H1 (cell line): ENCODE measurements at regions not wholly inside any gene's neighbourhood (a gene's known extent, or its start where the extent isn't known, plus 50 kb on each side); places are given as distances from the start of the nearest gene placed in this dataset.

Experiments used
- CTCF ChIA-PET: fragments of 300-600 bp; sonication (Branson Sonifier 250); formaldehyde crosslinking; loops from one replicate; lab custom pipeline; 2021; ENCODE audit not compliant: partially characterized antibody; lab: Charles Lee
- POLR2A ChIA-PET: fragments of 300-600 bp; sonication (Branson Sonifier 250); formaldehyde crosslinking; loops from one replicate; lab custom pipeline; 2021; ENCODE audit warnings: inconsistent platforms; ENCODE audit not compliant: partially characterized antibody; lab: Charles Lee
- DNase-seq, 2 experiments: peaks; one replicate each; pipeline versions ENCODE4 v3.0.0 to v3.0.0-alpha.2; 2010 to 2022; ENCODE audit warnings: low spot score in 2 of 2, low read depth in 1 of 2, mixed read lengths in 1 of 2
- FAIRE-seq: peaks from 2 replicates; lab custom pipeline; 2011; peaks lifted over from hg19 to GRCh38; lab: Jason Lieb, UNC
- H2AFZ ChIP-seq: 2 replicates; pipeline ENCODE4 v1.8.1; 2012; ENCODE audit warnings: low read length, inconsistent platforms
- H2AK5ac ChIP-seq: 2 replicates; pipeline ENCODE4 v1.6.1; 2013; ENCODE audit warnings: low read depth, low read length
- H2BK120ac ChIP-seq: replicated peaks from 2 replicates; pipeline ENCODE3; 2013; ENCODE audit warnings: low read depth, low read length, inconsistent platforms
- H2BK12ac ChIP-seq: 2 replicates; pipeline ENCODE4 v1.6.1; 2013; ENCODE audit warnings: low read depth, low read length
- H2BK15ac ChIP-seq: 2 replicates; pipeline ENCODE4 v1.6.1; 2013; ENCODE audit warnings: low read length
- H2BK20ac ChIP-seq: 2 replicates; pipeline ENCODE4 v1.6.1; 2013; ENCODE audit warnings: low read length
- H2BK5ac ChIP-seq: 2 replicates; pipeline ENCODE4 v1.6.1; 2013; ENCODE audit warnings: low read depth, low read length
- H3K14ac ChIP-seq: 2 replicates; pipeline ENCODE4 v1.6.1; 2013; ENCODE audit warnings: inconsistent platforms; ENCODE audit not compliant: insufficient read length
- H3K18ac ChIP-seq: 2 replicates; pipeline ENCODE4 v1.6.1; 2013; ENCODE audit warnings: low read length; ENCODE audit errors: extremely low read depth
- H3K23ac ChIP-seq: 2 replicates; pipeline ENCODE4 v1.6.1; 2013; ENCODE audit warnings: inconsistent platforms; ENCODE audit not compliant: insufficient read length
- H3K23me2 ChIP-seq: 2 replicates; pipeline ENCODE4 v1.6.1; 2013; ENCODE audit warnings: low read depth, low read length
- H3K27ac ChIP-seq: 2 replicates; pipeline ENCODE4 v1.6.1; 2011; ENCODE audit warnings: low read depth, low read length, inconsistent platforms
- H3K27me3 ChIP-seq, 4 experiments: replicated peaks in 1 of 4; 1 replicate in 1 of 4; 2 replicates in 3 of 4; pipeline versions ENCODE4 v1.6.1 to v1.8.1; 2011 to 2013; ENCODE audit warnings: low read length in 3 of 4, mild to moderate bottlenecking in 3 of 4, inconsistent platforms in 2 of 4, mixed read lengths in 2 of 4, moderate library complexity in 1 of 4; ENCODE audit not compliant: control insufficient read depth in 3 of 4, insufficient read depth in 3 of 4; ENCODE audit errors: extremely low read depth in 1 of 4
- H3K36me3 ChIP-seq, 4 experiments: 2 replicates each; pipeline versions ENCODE4 v1.6.1 to v1.8.1; 2011 to 2013; ENCODE audit warnings: mild to moderate bottlenecking in 4 of 4, low read length in 3 of 4, moderate library complexity in 2 of 4, control low read depth in 1 of 4, inconsistent platforms in 1 of 4; ENCODE audit not compliant: insufficient read depth in 4 of 4, control insufficient read depth in 2 of 4
- H3K4ac ChIP-seq: replicated peaks from 2 replicates; pipeline ENCODE3; 2013; ENCODE audit warnings: low read length, low read depth, mixed read lengths, inconsistent platforms; ENCODE audit not compliant: insufficient read length
- H3K4me1 ChIP-seq, 4 experiments: replicated peaks in 1 of 4; 1 replicate in 1 of 4; 2 replicates in 3 of 4; pipeline versions ENCODE4 v1.6.1 to v1.8.1; 2011 to 2013; ENCODE audit warnings: low read length in 3 of 4, inconsistent platforms in 2 of 4, mixed read lengths in 1 of 4; ENCODE audit not compliant: insufficient read depth in 4 of 4, control insufficient read depth in 3 of 4
- H3K4me2 ChIP-seq, 2 experiments: 2 replicates each; pipeline versions ENCODE4 v1.6.1 to v1.8.1; 2011 to 2013; ENCODE audit warnings: low read depth in 2 of 2, low read length in 2 of 2, control low read depth in 1 of 2, inconsistent platforms in 1 of 2, mild to moderate bottlenecking in 1 of 2; ENCODE audit not compliant: insufficient read depth in 1 of 2
- H3K4me3 ChIP-seq, 4 experiments: fragments of 200-600, 300-600 bp in 1 of 4; sonication (generic), shearing (Covaris generic), sonication (Bioruptor Twin) in 1 of 4; 2 replicates each; pipeline versions ENCODE4 v1.5.1 to v1.8.1; 2011 to 2016; ENCODE audit warnings: low read length in 4 of 4, low read depth in 3 of 4, control low read depth in 2 of 4, inconsistent platforms in 2 of 4, mild to moderate bottlenecking in 2 of 4, mixed read lengths in 1 of 4, moderate library complexity in 1 of 4; ENCODE audit not compliant: insufficient read depth in 2 of 4; ENCODE audit errors: extremely low read depth in 1 of 4
- H3K56ac ChIP-seq: replicated peaks from 2 replicates; pipeline ENCODE3; 2013; ENCODE audit warnings: low read depth, mild to moderate bottlenecking, mixed read lengths, low read length, inconsistent platforms; ENCODE audit not compliant: insufficient read length
- H3K79me1 ChIP-seq: 2 replicates; pipeline ENCODE4 v1.6.1; 2013; ENCODE audit warnings: low read depth, low read length, control low read depth
- H3K79me2 ChIP-seq, 2 experiments: 2 replicates each; pipeline versions ENCODE4 v1.6.1 to v1.8.1; 2012 to 2013; ENCODE audit warnings: low read length in 2 of 2, mild to moderate bottlenecking in 2 of 2, inconsistent platforms in 1 of 2; ENCODE audit not compliant: insufficient read depth in 2 of 2, control insufficient read depth in 1 of 2
- H3K9ac ChIP-seq, 4 experiments: replicated peaks in 1 of 4; 1 replicate in 1 of 4; 2 replicates in 3 of 4; pipeline versions ENCODE4 v1.6.1 to v1.8.1; 2011 to 2013; ENCODE audit warnings: low read depth in 3 of 4, low read length in 3 of 4, control low read depth in 2 of 4, mild to moderate bottlenecking in 2 of 4, moderate library complexity in 2 of 4, inconsistent platforms in 1 of 4; ENCODE audit errors: extremely low read depth in 1 of 4
- H3K9me3 ChIP-seq, 2 experiments: 2 replicates each; pipeline versions ENCODE4 v1.6.1 to v1.8.1; 2012 to 2013; ENCODE audit warnings: mild to moderate bottlenecking in 2 of 2, moderate library complexity in 2 of 2, control low read depth in 1 of 2, inconsistent platforms in 1 of 2, low read depth in 1 of 2, low read length in 1 of 2, mixed read lengths in 1 of 2; ENCODE audit not compliant: insufficient read depth in 2 of 2
- H4K20me1 ChIP-seq, 2 experiments: replicated peaks in 1 of 2; 2 replicates each; pipeline versions ENCODE3 to v1.8.1; 2011 to 2013; ENCODE audit warnings: inconsistent platforms in 2 of 2, low read length in 2 of 2, mild to moderate bottlenecking in 1 of 2; ENCODE audit not compliant: insufficient read depth in 2 of 2, control insufficient read depth in 1 of 2
- H4K5ac ChIP-seq: 2 replicates; pipeline ENCODE4 v1.6.1; 2013; ENCODE audit warnings: low read length, low read depth, mixed read lengths, inconsistent platforms; ENCODE audit not compliant: insufficient read length
- H4K8ac ChIP-seq: 2 replicates; pipeline ENCODE4 v1.8.0; 2013; ENCODE audit warnings: mild to moderate bottlenecking, moderate library complexity, low read length, inconsistent platforms; ENCODE audit not compliant: insufficient read depth; ENCODE audit errors: extremely low read depth
- H4K91ac ChIP-seq: replicated peaks from 2 replicates; pipeline ENCODE3; 2013; ENCODE audit warnings: low read length, mixed read lengths, inconsistent platforms; ENCODE audit not compliant: insufficient read length
- WGBS, 2 experiments: shearing (Covaris generic) in 1 of 2; methylation state at CpG; one replicate each; pipeline versions ENCODE4 v1.1.6 to v1.1.7; 2013 to 2015; ENCODE audit warnings: low lambda C conversion rate in 2 of 2, mixed read lengths in 2 of 2, inconsistent platforms in 1 of 2, low coverage in 1 of 2, missing lambda C conversion rate in 1 of 2; ENCODE audit not compliant: insufficient replicate concordance in 2 of 2, insufficient coverage in 1 of 2, insufficient read length in 1 of 2; ENCODE audit errors: extremely low coverage in 1 of 2, missing lambda C conversion rate in 1 of 2; 5-methylcytosine and 5-hydroxymethylcytosine counted together
- TF ChIP-seq, protein P1 (sequence below), 3 experiments: IDR thresholded peaks; 1 replicate in 2 of 3; 2 replicates in 1 of 3; pipeline versions ENCODE4 v1.5.1 to v1.6.1; 2011; ENCODE audit warnings: low read length in 3 of 3, mild to moderate bottlenecking in 3 of 3, inconsistent platforms in 2 of 3, low read depth in 1 of 3, moderate library complexity in 1 of 3; ENCODE audit not compliant: insufficient read depth in 1 of 3; ENCODE audit errors: control extremely low read depth in 1 of 3

DNA sequence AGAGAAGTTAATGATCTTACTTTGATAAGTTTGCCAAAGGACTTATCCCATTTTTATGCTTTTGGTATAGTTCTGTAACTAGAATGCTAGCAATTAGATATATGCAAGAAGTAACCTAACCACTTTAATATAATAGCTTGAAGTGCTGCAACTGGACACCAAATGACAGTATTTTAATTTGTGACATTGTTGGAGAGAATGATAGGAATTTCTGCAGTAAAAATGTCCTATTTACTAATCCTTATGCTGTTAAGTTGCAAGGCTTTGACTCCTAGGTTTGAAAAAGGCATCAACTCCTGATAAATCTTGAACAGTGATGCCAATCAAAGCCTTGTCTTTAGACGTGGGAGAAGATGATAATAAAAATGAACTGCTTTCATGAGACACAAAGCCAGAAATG is 726.0 kb upstream of the GJE1 start:
- Histone ChIP-seq H3K56ac (no peak overlapping the region), H4K5ac (no peak overlapping the region), H2BK15ac (no peak overlapping the region), H3K4me1 (no peaks in the 10 kb centered on the region), H2BK12ac (no peak overlapping the region), H2AK5ac (no peak overlapping the region), H2BK5ac (no peak overlapping the region), H3K4ac (no peak overlapping the region), H3K23me2 (no peaks in the 10 kb centered on the region), H2AFZ (no peak overlapping the region), H2BK120ac (no peak overlapping the region), H4K8ac (no peak overlapping the region), H3K4me3 (no peak overlapping the region), H3K4me2 (no peak overlapping the region), H3K27ac (no peak overlapping the region), H3K9me3 (peaks cover 21 to 33% of the 10 kb centered on the region in 2 experiments), H3K18ac (no peak overlapping the region), H3K9ac (no peak overlapping the region), H3K79me1 (no peaks in the 10 kb centered on the region), H2BK20ac (no peak overlapping the region), H4K91ac (no peak overlapping the region), H3K14ac (no peak overlapping the region), H3K27me3 (no peaks in the 10 kb centered on the region), H3K23ac (no peak overlapping the region), H3K36me3 (no peaks in the 10 kb centered on the region; a peak in 1 of 8 replicates), H3K79me2 (no peaks in the 10 kb centered on the region), H4K20me1 (no peaks in the 10 kb centered on the region)
- TF ChIP-seq, protein P1, sequence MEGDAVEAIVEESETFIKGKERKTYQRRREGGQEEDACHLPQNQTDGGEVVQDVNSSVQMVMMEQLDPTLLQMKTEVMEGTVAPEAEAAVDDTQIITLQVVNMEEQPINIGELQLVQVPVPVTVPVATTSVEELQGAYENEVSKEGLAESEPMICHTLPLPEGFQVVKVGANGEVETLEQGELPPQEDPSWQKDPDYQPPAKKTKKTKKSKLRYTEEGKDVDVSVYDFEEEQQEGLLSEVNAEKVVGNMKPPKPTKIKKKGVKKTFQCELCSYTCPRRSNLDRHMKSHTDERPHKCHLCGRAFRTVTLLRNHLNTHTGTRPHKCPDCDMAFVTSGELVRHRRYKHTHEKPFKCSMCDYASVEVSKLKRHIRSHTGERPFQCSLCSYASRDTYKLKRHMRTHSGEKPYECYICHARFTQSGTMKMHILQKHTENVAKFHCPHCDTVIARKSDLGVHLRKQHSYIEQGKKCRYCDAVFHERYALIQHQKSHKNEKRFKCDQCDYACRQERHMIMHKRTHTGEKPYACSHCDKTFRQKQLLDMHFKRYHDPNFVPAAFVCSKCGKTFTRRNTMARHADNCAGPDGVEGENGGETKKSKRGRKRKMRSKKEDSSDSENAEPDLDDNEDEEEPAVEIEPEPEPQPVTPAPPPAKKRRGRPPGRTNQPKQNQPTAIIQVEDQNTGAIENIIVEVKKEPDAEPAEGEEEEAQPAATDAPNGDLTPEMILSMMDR (IDR thresholded peaks at IDR 0.05; ENCODE audit: control extremely low read depth in 1 of 3, insufficient read depth in 1 of 3, low read depth in 1 of 3, low read length in 3 of 3): no peak
- 82% methylated on average over 1 of the region's 1 CpG; no CpG with 5 or more reads in 1 of the 2 experiments for WGBS, 2 experiments
- FAIRE-seq (no peak), DNase-seq (no peak)
- ChIA-PET POLR2A (no interaction called here), CTCF (interaction anchor here (0.9 kb wide), 1 partner anchor 9 kb away, joined by 4 read pairs; no protein-coding TSS in a partner anchor)
